Activated CD4-positive, alpha-beta T cell treated with anti-CD3 and anti-CD28 coated beads, Interleukin-2, amount 50 U/mL, for 16 hours (primary cell): ENCODE measurements at regions not wholly inside any gene's neighbourhood (a gene's known extent, or its start where the extent isn't known, plus 50 kb on each side); places are given as distances from the start of the nearest gene placed in this dataset.

Source experiments
- DNase-seq: peaks from one replicate; pipeline ENCODE4 v3.0.0-alpha.2; 2020

DNA sequence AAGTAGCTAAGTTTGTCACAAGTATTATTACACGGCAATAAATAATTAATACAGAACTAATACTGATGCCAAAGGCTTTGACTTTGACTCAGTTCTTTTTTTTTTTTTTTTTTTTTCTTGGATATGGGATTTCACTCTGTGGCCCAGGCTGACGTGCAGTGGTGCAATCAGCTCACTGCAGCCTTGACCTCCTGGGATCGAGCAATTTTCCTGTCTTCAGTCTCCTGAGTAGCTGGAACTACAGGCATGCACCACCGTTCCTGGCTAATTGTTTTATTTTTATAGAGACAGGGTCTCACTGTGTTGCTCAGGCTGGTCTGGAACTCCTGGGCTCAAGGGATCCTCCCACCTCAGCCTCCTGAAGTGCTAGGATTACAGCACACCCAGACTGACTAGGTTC, 284.5 kb downstream of the SS18 start:
- DNase-seq = no peak

DNA sequence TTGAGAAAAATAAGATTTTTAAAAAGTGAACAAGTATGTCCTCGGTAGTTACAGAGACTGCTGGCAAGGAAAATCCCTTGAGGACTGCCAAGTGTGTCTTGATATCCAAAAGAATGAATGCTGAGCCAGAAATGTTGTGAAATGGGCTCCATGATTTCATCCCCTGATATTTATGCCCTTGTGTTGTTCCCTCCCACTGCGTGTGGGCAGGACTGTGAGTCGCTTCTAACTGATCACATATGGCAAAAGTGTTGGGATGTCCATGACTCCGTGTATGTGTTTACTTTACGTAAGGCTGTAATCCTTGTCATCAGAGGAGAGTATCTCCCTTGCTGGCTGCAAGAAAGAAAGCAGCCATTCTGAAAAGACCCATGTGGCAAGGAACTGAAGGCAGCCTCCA, 285.1 kb downstream of the SS18 start:
- no peak for DNase-seq

DNA sequence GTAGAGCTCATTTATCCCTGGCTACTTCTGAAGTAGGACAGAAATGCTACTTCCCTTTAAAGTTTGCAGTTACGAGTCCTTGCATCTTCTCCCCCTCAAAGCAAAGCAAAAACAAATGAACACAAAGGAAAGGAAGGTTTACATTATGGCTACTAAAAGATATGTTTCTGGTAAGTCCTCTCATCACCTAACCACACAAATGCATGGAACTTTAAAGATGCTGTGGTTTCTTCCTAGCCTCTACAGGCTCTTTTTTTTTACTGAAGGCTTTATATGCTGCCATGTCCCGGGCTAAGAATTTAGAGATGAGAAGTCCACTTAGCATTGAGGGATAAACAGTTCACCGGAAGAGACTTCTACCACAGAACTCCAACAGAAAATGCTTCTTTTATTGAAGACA, 291.2 kb downstream of the SS18 start:
- no peak for DNase-seq

- DNase-seq = no peak
Measured at GRCh38 chr18:25798046-25798445, 292.4 kb downstream of the SS18 start.

- no peak for DNase-seq
Measured at GRCh38 chr18:25795213-25795612, 295.2 kb downstream of the SS18 start.

DNA sequence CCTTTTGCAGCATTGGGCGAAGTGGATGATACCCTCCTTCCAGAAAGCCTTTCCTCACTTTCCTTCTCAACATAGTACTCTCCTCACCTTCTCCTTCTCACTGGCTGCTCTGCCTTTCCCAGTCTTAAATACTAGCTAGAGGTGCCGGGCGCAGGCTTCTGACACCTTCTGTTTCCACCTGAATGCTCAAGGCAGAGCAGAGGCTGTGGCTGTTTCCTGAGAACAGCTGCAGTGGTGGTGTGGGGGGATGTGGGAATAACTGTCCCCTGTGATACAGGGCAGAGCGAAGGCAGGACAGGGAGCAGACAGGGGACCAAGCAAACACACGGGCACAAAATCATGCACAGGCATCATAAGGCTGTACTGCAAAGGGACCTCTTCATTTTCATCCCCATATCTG, 303.1 kb downstream of the SS18 start:
- DNase-seq = no peak

- no peak for DNase-seq
Measured at GRCh38 chr18:25786758-25787157, 303.7 kb downstream of the SS18 start.

GRCh38 chr18:25780105-25780504, 310.3 kb downstream of the SS18 start:
- no peak for DNase-seq

GRCh38 chr18:25771796-25772195, 318.6 kb downstream of the SS18 start:
- DNase-seq = no peak

DNA sequence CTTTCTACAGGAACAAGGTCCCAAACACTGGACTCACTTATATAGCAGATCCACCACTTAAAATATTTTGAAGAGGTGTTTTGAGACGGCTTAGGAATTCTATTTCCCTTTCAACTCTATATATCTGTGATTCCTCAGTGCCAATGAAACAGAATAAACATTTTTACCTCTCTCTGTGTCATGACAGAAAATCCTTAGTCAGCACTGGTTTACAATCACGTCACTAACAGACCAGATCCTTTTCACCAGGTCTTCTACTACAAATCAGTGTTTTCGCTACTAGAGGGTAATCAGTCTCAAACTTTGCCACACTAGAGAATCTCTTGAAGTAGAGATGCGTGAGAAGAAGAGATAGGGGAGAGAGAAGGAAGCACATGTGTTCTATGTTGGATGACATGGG, 325.6 kb downstream of the SS18 start:
- no peak for DNase-seq

GRCh38 chr18:25759111-25759510, 331.3 kb downstream of the SS18 start:
- DNase-seq = no peak

GRCh38 chr18:25743646-25744151, 346.7 kb downstream of the SS18 start:
- no peak for DNase-seq

- DNase-seq = no peak
Measured at GRCh38 chr18:25739376-25739775, 351.0 kb downstream of the SS18 start.

GRCh38 chr18:25737710-25738311, 352.6 kb downstream of the SS18 start:
- DNase-seq = no peak

DNA sequence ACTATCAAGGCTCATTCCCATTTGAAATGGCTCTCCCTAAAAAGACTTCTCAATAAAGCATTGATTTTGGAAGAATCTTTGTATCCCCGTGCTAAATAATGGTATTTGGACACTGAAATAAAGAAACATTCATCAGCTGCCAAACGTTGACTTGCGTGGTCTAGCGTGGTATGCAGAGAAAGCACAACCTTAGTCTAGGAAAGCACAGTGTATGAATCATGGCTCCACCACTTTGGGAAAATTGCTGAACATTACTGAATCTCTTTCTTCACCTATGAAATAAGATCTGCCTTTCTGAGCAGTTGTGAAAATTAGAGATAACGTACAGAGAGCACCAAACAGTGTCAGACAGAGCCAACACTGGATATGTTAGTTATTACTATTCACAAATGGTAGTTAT, 353.9 kb downstream of the SS18 start:
- no peak for DNase-seq

DNA sequence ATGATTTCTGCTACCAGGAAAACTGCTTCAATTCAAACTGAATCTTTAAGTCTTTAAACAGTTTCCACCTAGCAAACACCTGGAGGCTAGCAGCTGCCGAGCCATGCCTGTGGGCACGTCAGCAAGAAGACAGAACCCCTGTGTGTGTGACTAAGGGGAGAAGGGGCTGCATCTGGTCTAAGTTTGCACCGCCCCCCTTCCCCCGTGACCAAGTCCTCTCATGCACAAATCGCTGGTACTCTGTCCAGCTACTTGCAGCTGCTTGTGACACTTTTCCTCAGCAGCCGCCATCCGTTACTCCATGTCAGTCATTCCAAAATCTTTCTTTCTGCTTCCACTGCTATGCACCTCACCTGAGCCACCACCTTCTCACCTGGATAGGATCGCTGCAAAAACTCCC, 355.0 kb downstream of the SS18 start:
- DNase-seq = no peak

DNA sequence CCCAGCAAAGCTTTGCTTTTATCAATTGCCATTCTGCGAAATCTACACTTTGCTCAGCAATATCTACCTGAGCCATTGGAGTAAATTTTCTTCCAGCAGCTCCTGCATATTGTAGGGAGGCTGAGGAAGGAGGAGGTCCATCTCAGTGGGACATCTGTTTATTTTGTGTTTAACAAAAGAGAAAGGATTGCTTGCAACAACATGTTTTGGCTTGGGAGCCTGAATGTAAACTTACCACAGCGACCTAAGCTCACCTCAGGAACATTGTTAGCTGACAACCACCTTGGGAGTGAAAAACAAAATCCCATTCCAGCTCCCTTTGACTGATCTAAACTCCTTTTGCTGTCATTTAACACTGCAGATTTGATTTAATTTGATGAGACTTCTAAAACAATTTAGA, 356.1 kb downstream of the SS18 start:
- no peak for DNase-seq

- DNase-seq = no peak
Measured at GRCh38 chr18:25732862-25733261, 357.6 kb downstream of the SS18 start.

DNA sequence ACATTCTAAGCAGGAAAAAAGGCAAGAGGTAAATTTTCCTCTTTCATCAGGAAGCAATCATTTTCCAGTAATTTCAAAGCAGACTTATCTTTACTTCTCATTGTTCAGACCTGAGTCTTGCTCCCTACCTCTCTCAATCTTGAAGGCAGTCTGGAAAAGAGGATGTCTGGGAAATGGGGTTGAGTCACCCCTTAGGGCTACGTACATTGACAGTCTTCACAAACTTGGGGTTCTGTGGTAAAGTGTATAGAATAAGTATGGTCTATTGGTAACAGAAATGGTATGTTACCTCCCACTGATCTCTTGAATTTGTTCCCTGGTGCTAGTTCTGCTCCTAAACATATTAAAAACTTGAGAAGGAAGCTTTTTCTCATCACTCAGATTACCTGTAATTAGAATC, 361.3 kb downstream of the SS18 start:
- DNase-seq = no peak

GRCh38 chr18:25727281-25727985, 363.0 kb downstream of the SS18 start:
- no peak for DNase-seq

- no peak for DNase-seq
Measured at GRCh38 chr18:25726298-25726697, 364.1 kb downstream of the SS18 start.

DNA sequence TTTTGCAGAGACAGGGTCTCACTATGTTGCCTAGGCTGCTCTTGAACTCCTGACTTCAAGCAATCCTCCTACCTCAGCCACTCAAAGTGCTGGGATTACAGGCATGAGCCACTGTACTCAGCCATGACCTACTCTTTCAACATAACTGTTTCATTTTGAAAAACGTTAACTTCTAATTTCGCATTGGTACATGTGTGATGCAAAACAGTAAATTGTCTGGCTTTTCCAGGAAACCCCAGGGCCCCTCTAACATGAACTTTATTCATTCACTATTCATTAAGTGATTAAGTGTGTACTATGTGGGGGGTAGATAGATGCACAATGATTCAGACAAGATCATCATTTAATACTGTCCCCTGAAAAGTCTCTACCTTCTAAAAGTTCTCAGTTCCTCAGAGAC, 364.9 kb downstream of the SS18 start:
- no peak for DNase-seq

DNA sequence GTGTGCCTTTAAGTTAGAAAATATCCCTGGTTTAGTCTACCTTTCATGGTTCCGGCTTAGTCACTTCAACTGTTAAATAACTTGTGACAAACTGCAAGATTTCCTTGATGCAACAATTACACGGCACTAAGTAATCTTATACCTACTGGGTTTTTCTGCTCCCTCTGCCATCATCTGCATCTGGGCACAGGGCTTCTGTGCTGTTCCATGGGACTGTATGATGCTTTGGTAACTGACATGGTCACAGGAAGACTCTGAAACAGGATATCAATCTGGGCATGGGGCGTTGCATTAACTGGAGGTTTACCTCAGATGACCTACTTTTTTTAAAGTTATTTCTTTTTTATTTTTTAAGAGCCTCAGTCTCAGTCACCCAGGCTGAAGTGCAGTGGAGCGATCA, 365.4 kb downstream of the SS18 start:
- DNase-seq = no peak

DNA sequence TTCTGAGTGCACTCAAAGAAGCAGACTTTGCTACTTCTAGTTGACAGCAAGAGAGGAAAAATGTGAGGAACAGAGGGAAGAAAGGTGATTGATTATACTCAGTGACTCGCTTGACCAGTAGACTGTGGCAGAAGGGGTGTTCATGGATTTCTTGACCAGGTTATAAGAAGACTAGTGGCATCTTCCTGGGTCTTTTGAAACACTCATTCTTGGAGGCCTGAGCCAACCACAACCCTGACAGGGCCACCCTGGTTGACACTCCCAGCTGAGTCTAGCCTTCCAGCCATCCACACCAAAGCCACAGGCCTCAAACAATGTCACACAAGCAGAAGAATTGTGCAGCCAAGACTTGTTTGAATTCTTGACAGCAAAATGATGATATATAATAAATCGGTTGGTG, 366.3 kb downstream of the SS18 start:
- DNase-seq = no peak

DNA sequence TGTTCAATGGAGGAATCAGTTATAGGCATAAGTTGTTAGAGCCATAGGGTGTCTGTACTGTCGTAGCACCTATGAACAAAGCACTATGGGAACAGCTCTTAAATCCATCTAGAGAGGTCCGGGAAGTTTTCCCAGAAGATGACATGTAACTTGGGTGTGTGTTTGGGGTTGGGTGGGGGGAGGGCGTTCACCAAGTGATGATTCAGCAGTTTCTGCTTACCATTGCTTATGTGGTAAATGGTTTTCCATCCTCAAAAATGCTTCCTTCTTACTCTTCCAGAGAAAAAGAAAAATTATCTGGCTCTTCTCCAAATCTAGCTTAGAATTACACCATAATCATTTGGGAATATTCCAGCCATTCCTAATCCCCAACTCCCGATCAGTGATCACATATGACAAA, 361.1 kb upstream of the ZNF521 start:
- DNase-seq = no peak
